ENCODE measurements at regions not wholly inside any gene's neighbourhood (a gene's known extent, or its start where the extent isn't known, plus 50 kb on each side); places are given as distances from the start of the nearest gene placed in this dataset.
"Not testable (repeated sequence)": the region's sequence is repeated elsewhere in the genome, so short reads cannot be mapped to it uniquely, and the experiment has no call there.

DNA sequence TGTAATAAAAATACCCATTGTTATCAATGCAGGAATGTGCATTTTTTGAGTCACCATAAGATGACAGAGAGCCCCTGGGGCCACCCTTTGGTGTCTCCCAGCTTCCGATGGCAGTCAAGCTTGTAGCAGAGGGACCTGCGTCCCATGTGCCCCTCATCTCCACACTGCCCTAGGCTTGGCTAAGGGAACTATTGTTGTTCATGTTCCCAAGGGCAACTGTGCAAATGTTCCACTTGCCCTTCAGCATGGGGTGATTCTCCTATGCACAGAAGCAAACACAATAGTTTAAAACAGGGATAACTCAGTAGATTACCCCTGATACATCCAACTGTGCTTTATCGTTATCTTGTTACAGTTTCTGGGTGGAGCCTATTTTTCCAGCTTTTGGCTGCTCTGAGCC, 342.0 kb downstream of the CNTNAP3B start:
- H3K9me3 ChIP-seq (ENCODE audit: control insufficient read depth in 1 of 2, low read length in 2 of 2); H3K27me3 ChIP-seq (ENCODE audit: low read depth, low read length); H3K27ac ChIP-seq (ENCODE audit: low read length); H3K36me3 ChIP-seq (ENCODE audit: control insufficient read depth in 1 of 2, insufficient read depth in 2 of 2, low read length in 2 of 2); H3K4me1 ChIP-seq (ENCODE audit: control insufficient read depth in 1 of 2, insufficient read depth in 2 of 2, low read length in 2 of 2); H3K4me3 ChIP-seq (ENCODE audit: low read depth in 1 of 2, low read length in 2 of 2): not testable (repeated sequence)

GRCh38 chr9:41784006-41784405, 345.2 kb downstream of the CNTNAP3B start:
- not testable (repeated sequence) for H3K27me3 ChIP-seq (ENCODE audit: low read depth, low read length); H3K4me3 ChIP-seq (ENCODE audit: low read depth in 1 of 2, low read length in 2 of 2); H3K9me3 ChIP-seq (ENCODE audit: control insufficient read depth in 1 of 2, low read length in 2 of 2); H3K36me3 ChIP-seq (ENCODE audit: control insufficient read depth in 1 of 2, insufficient read depth in 2 of 2, low read length in 2 of 2); H3K4me1 ChIP-seq (ENCODE audit: control insufficient read depth in 1 of 2, insufficient read depth in 2 of 2, low read length in 2 of 2); H3K27ac ChIP-seq (ENCODE audit: low read length)

GRCh38 chr9:41783070-41783810, 346.0 kb downstream of the CNTNAP3B start:
- H3K27me3 ChIP-seq (ENCODE audit: low read depth, low read length); H3K36me3 ChIP-seq (ENCODE audit: control insufficient read depth in 1 of 2, insufficient read depth in 2 of 2, low read length in 2 of 2); H3K9me3 ChIP-seq (ENCODE audit: control insufficient read depth in 1 of 2, low read length in 2 of 2); H3K4me1 ChIP-seq (ENCODE audit: control insufficient read depth in 1 of 2, insufficient read depth in 2 of 2, low read length in 2 of 2); H3K4me3 ChIP-seq (ENCODE audit: low read depth in 1 of 2, low read length in 2 of 2); H3K27ac ChIP-seq (ENCODE audit: low read length): not testable (repeated sequence)

- not testable (repeated sequence) for H3K4me3 ChIP-seq (ENCODE audit: low read depth in 1 of 2, low read length in 2 of 2); H3K4me1 ChIP-seq (ENCODE audit: control insufficient read depth in 1 of 2, insufficient read depth in 2 of 2, low read length in 2 of 2); H3K36me3 ChIP-seq (ENCODE audit: control insufficient read depth in 1 of 2, insufficient read depth in 2 of 2, low read length in 2 of 2); H3K9me3 ChIP-seq (ENCODE audit: control insufficient read depth in 1 of 2, low read length in 2 of 2); H3K27me3 ChIP-seq (ENCODE audit: low read depth, low read length); H3K27ac ChIP-seq (ENCODE audit: low read length)
Observed at GRCh38 chr9:41781899-41782298, 347.3 kb downstream of the CNTNAP3B start.

DNA sequence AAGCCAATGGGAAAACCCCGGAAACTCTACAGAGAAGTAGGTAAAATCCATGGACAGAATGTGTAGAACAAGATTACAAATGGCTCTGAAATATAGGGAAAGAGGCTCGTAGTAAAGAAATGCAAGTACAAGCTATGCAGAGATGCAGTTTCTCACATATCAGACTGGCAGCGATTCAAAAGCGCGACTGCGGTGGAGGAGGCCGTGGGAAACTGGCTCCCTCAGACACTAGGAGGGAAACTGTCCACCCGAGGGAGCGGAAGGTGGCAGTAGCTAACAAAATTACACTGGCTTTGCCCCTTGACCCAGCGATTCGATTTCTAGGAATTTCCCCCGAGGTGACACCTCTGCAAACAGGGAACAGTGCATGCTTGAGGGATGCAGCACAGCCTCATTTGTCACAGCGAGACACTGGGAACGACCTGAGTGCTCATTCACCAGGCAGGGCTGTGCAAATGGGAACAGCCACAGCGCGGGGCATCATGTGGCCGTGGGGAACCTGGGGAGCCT, 349.3 kb downstream of the CNTNAP3B start:
- H3K36me3 ChIP-seq (ENCODE audit: control insufficient read depth in 1 of 2, insufficient read depth in 2 of 2, low read length in 2 of 2); H3K4me3 ChIP-seq (ENCODE audit: low read depth in 1 of 2, low read length in 2 of 2); H3K9me3 ChIP-seq (ENCODE audit: control insufficient read depth in 1 of 2, low read length in 2 of 2); H3K27ac ChIP-seq (ENCODE audit: low read length); H3K4me1 ChIP-seq (ENCODE audit: control insufficient read depth in 1 of 2, insufficient read depth in 2 of 2, low read length in 2 of 2); H3K27me3 ChIP-seq (ENCODE audit: low read depth, low read length): not testable (repeated sequence)

DNA sequence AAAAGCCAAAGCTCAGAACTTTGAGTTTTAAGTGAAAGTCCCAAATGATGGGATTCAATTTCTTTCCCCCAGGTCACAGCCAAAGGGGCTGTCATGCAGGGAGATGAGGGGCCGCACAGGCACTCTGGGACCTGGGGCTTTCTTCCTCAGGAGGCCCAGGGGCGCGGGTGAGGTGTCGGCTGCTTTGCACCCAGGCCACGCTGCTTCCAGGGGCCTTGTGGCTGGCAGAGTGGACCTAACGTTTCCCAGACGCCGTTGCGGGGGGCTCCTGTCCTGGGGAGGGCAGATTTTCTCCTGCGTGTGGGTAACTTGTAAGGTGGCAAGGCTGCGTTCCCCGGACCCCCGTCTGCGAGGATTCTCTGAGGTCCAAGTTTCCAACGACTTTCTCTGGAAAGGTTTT, 350.0 kb downstream of the CNTNAP3B start:
- H3K27me3 ChIP-seq (ENCODE audit: low read depth, low read length); H3K36me3 ChIP-seq (ENCODE audit: control insufficient read depth in 1 of 2, insufficient read depth in 2 of 2, low read length in 2 of 2): not testable (repeated sequence)

GRCh38 chr9:41778535-41779071, 350.6 kb downstream of the CNTNAP3B start:
- H3K36me3 ChIP-seq (ENCODE audit: control insufficient read depth in 1 of 2, insufficient read depth in 2 of 2, low read length in 2 of 2); H3K4me1 ChIP-seq (ENCODE audit: control insufficient read depth in 1 of 2, insufficient read depth in 2 of 2, low read length in 2 of 2); H3K27me3 ChIP-seq (ENCODE audit: low read depth, low read length); H3K9me3 ChIP-seq (ENCODE audit: control insufficient read depth in 1 of 2, low read length in 2 of 2); H3K27ac ChIP-seq (ENCODE audit: low read length); H3K4me3 ChIP-seq (ENCODE audit: low read depth in 1 of 2, low read length in 2 of 2): not testable (repeated sequence)

More for the DNA sequence above, 350.0 kb downstream of the CNTNAP3B start:
- H3K4me3 ChIP-seq (ENCODE audit: low read depth in 1 of 2, low read length in 2 of 2); H3K4me1 ChIP-seq (ENCODE audit: control insufficient read depth in 1 of 2, insufficient read depth in 2 of 2, low read length in 2 of 2); H3K27ac ChIP-seq (ENCODE audit: low read length); H3K9me3 ChIP-seq (ENCODE audit: control insufficient read depth in 1 of 2, low read length in 2 of 2): not testable (repeated sequence)

- not testable (repeated sequence) for H3K27ac ChIP-seq (ENCODE audit: low read length); H3K4me1 ChIP-seq (ENCODE audit: control insufficient read depth in 1 of 2, insufficient read depth in 2 of 2, low read length in 2 of 2); H3K36me3 ChIP-seq (ENCODE audit: control insufficient read depth in 1 of 2, insufficient read depth in 2 of 2, low read length in 2 of 2); H3K27me3 ChIP-seq (ENCODE audit: low read depth, low read length); H3K4me3 ChIP-seq (ENCODE audit: low read depth in 1 of 2, low read length in 2 of 2); H3K9me3 ChIP-seq (ENCODE audit: control insufficient read depth in 1 of 2, low read length in 2 of 2)
Observed at GRCh38 chr9:41777536-41777935, 351.7 kb downstream of the CNTNAP3B start.

DNA sequence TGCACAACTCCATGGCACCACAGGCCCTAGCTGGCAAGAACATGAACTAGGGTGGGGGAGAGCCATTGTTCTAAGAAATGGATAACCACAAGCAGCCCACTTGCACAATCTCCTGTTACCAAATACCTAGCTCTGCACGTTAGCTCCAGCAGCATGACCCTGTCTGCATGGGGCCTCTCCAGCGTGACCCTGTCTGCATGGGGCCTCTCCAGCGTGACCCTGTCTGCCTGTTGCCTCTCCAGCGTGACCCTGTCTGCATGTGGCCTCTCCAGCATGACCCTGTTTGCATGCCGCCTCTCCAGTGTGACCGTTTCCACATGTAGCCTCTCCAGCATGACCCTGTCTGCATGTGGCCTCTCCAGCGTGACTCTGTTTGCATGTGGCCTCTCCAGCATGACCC, 356.7 kb downstream of the CNTNAP3B start:
- H3K9me3 ChIP-seq (ENCODE audit: control insufficient read depth in 1 of 2, low read length in 2 of 2); H3K4me1 ChIP-seq (ENCODE audit: control insufficient read depth in 1 of 2, insufficient read depth in 2 of 2, low read length in 2 of 2); H3K4me3 ChIP-seq (ENCODE audit: low read depth in 1 of 2, low read length in 2 of 2); H3K27ac ChIP-seq (ENCODE audit: low read length); H3K36me3 ChIP-seq (ENCODE audit: control insufficient read depth in 1 of 2, insufficient read depth in 2 of 2, low read length in 2 of 2); H3K27me3 ChIP-seq (ENCODE audit: low read depth, low read length): not testable (repeated sequence)

DNA sequence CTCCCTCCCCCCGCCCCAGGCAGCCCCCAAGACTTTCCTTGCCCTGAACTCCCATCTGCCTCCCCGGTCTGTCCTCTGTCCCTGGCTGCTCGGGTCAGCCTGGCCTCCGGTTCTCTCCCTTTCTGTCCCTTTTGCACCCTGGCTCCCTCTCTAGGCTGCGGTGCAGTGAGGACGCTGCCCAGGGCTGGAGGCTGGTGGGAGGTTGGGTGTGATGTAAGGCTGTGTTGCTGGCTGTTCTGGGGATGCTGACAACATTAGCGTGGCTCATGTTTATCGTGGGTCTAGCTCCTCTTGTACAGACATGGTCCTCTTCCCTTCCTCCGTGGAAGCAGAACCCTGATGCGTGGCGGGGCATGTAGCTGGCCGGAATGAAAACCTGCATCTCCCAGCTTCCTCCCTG, 357.5 kb downstream of the CNTNAP3B start:
- not testable (repeated sequence) for H3K4me1 ChIP-seq (ENCODE audit: control insufficient read depth in 1 of 2, insufficient read depth in 2 of 2, low read length in 2 of 2); H3K36me3 ChIP-seq (ENCODE audit: control insufficient read depth in 1 of 2, insufficient read depth in 2 of 2, low read length in 2 of 2); H3K27ac ChIP-seq (ENCODE audit: low read length); H3K4me3 ChIP-seq (ENCODE audit: low read depth in 1 of 2, low read length in 2 of 2); H3K27me3 ChIP-seq (ENCODE audit: low read depth, low read length); H3K9me3 ChIP-seq (ENCODE audit: control insufficient read depth in 1 of 2, low read length in 2 of 2)

DNA sequence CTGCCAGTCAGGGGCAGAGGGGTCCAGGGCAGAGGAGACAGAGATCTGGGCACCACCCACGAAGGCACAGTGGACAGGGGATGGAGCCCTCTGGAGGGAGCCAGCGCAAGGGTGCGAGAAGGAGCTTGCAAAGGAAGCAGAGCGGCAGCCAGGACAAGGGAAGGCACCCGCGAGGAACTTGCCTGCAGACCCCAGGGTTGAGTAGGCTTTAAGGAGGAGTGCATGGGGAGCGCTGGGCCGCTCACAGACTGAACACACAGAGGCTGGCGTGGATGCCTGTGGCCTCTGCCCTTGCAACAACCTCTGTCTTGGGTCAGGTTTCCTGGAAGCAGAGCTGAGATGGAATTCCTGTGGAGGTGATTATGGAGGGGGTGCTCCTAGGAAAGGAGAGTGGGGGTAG, 374.4 kb downstream of the CNTNAP3B start:
- not testable (repeated sequence) for H3K9me3 ChIP-seq (ENCODE audit: control insufficient read depth in 1 of 2, low read length in 2 of 2); H3K27ac ChIP-seq (ENCODE audit: low read length); H3K4me3 ChIP-seq (ENCODE audit: low read depth in 1 of 2, low read length in 2 of 2); H3K36me3 ChIP-seq (ENCODE audit: control insufficient read depth in 1 of 2, insufficient read depth in 2 of 2, low read length in 2 of 2); H3K4me1 ChIP-seq (ENCODE audit: control insufficient read depth in 1 of 2, insufficient read depth in 2 of 2, low read length in 2 of 2); H3K27me3 ChIP-seq (ENCODE audit: low read depth, low read length)

GRCh38 chr9:41754403-41754802, 374.8 kb downstream of the CNTNAP3B start:
- not testable (repeated sequence) for H3K4me3 ChIP-seq (ENCODE audit: low read depth in 1 of 2, low read length in 2 of 2)

More at GRCh38 chr9:41754403-41754802, 374.8 kb downstream of the CNTNAP3B start:
- H3K9me3 ChIP-seq (ENCODE audit: control insufficient read depth in 1 of 2, low read length in 2 of 2); H3K27me3 ChIP-seq (ENCODE audit: low read depth, low read length); H3K27ac ChIP-seq (ENCODE audit: low read length); H3K4me1 ChIP-seq (ENCODE audit: control insufficient read depth in 1 of 2, insufficient read depth in 2 of 2, low read length in 2 of 2); H3K36me3 ChIP-seq (ENCODE audit: control insufficient read depth in 1 of 2, insufficient read depth in 2 of 2, low read length in 2 of 2): not testable (repeated sequence)

Data from muscle layer of duodenum (tissue), 2 donors.